ENCODE measurements at regions not wholly inside any gene's neighbourhood (a gene's known extent, or its start where the extent isn't known, plus 50 kb on each side); places are given as distances from the start of the nearest gene placed in this dataset.

DNA sequence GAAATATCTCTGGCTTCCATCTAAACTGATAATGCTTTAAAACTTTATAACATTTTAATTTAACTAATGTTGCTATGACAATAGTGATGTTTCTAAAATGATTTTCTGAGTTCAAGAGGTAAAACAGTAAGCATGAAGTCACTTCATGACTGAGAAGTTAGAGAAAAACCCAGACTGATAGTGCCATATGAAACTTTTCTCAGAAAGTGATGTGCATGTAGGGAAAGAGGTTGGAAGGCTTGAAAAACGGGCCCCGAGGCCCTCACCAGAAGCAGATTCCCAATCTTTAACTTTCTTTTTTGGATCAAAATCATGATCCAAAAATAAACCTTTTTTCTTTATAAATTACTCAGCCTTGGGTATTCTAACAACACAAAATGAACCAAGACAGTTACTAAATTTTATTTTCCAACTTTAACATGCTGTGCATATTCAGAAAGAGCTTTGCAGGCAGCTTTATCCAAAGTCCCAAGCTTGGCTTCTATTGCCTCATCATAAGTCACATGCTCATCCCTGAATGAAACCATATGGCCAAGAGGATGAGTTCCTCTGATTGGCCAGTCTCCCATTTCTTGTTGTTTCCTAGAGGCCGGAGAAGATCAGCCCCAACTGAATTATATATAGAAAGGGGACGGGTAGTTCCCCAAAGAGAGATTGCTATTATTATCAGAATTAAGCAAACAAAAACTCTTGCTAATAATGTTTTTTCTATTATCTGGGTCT lies 357.6 kb upstream of the SALL1 start:
- TF ChIP-seq, protein P1, sequence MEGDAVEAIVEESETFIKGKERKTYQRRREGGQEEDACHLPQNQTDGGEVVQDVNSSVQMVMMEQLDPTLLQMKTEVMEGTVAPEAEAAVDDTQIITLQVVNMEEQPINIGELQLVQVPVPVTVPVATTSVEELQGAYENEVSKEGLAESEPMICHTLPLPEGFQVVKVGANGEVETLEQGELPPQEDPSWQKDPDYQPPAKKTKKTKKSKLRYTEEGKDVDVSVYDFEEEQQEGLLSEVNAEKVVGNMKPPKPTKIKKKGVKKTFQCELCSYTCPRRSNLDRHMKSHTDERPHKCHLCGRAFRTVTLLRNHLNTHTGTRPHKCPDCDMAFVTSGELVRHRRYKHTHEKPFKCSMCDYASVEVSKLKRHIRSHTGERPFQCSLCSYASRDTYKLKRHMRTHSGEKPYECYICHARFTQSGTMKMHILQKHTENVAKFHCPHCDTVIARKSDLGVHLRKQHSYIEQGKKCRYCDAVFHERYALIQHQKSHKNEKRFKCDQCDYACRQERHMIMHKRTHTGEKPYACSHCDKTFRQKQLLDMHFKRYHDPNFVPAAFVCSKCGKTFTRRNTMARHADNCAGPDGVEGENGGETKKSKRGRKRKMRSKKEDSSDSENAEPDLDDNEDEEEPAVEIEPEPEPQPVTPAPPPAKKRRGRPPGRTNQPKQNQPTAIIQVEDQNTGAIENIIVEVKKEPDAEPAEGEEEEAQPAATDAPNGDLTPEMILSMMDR (IDR thresholded peaks at IDR 0.05; ENCODE audit: unreplicated experiment): no peak
- H3K4me3 Mint-ChIP-seq (ENCODE audit: unreplicated experiment): no peak overlapping the region
- intact Hi-C loops (cut with micrococcal nuclease): no loop called here
- no peak overlapping the region for H3K27ac Mint-ChIP-seq (ENCODE audit: low read depth, unreplicated experiment)
- no peak for DNase-seq (ENCODE audit: unreplicated experiment)
- CTCF ChIA-PET: interaction anchor here (0.7 kb wide), 1 partner anchor 19 kb away, joined by 4 read pairs; no protein-coding TSS in a partner anchor
- no peaks in the 10 kb centered on the region for H3K27me3 Mint-ChIP-seq (ENCODE audit: insufficient read depth, unreplicated experiment)
- H3K9me3 Mint-ChIP-seq (ENCODE audit: unreplicated experiment): peaks cover 3% of the 10 kb centered on the region
- no peaks in the 10 kb centered on the region for H3K36me3 Mint-ChIP-seq (ENCODE audit: insufficient read depth, unreplicated experiment)
- BruUV-seq (replicated peaks): no TSS peak
- H3K4me1 Mint-ChIP-seq (ENCODE audit: insufficient read depth, unreplicated experiment): no peaks in the 10 kb centered on the region
- POLR2A ChIA-PET: no interaction called here

DNA sequence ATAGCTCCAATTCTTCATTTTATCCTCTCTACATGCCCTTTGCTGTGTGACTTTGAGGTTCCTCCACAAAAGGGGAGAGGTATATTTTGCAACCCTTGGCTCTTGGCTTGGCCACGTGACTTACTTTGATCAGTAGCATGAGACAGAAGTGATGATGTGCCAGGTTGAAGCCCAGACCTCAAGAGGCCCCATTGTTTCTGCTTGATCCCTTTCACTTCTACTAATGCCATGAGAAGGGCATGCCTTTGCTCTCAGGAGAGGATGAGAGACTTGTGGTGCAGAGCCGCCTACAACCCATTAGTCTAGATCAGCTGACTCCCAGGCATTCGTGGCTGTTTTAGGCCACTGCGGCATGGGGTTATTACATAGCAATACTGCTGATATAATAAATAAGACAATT lies 356.2 kb upstream of the SALL1 start:
- no peaks in the 10 kb centered on the region for H3K4me1 Mint-ChIP-seq (ENCODE audit: insufficient read depth, unreplicated experiment)
- intact Hi-C loops (cut with micrococcal nuclease): no loop called here
- TF ChIP-seq, protein P1 (IDR thresholded peaks at IDR 0.05; ENCODE audit: unreplicated experiment): no peak
- H3K9me3 Mint-ChIP-seq (ENCODE audit: unreplicated experiment): no peaks in the 10 kb centered on the region
- ChIA-PET CTCF (interaction anchor here (0.5 to 0.8 kb wide), 4 partner anchors 58 to 1084 kb away, joined by 3 to 4 read pairs (median 3); no protein-coding TSS in a partner anchor), POLR2A (no interaction called here)
- H3K4me3 Mint-ChIP-seq (ENCODE audit: unreplicated experiment): no peak overlapping the region
- H3K36me3 Mint-ChIP-seq (ENCODE audit: insufficient read depth, unreplicated experiment): no peaks in the 10 kb centered on the region
- H3K27me3 Mint-ChIP-seq (ENCODE audit: insufficient read depth, unreplicated experiment): no peaks in the 10 kb centered on the region
- H3K27ac Mint-ChIP-seq (ENCODE audit: low read depth, unreplicated experiment): no peak overlapping the region
- DNase-seq (ENCODE audit: unreplicated experiment): no peak
- no TSS peak for BruUV-seq (replicated peaks)

GRCh38 chr16:51500306-51500705 lies 349.2 kb upstream of the SALL1 start:
- H3K27me3 Mint-ChIP-seq (ENCODE audit: insufficient read depth, unreplicated experiment): no peaks in the 10 kb centered on the region
- no peak overlapping the region for H3K4me3 Mint-ChIP-seq (ENCODE audit: unreplicated experiment)
- DNase-seq (ENCODE audit: unreplicated experiment): peak; percentile 30
- no peaks in the 10 kb centered on the region for H3K9me3 Mint-ChIP-seq (ENCODE audit: unreplicated experiment)
- BruUV-seq (replicated peaks): no TSS peak
- no peaks in the 10 kb centered on the region for H3K4me1 Mint-ChIP-seq (ENCODE audit: insufficient read depth, unreplicated experiment)
- H3K27ac Mint-ChIP-seq (ENCODE audit: low read depth, unreplicated experiment): no peak overlapping the region
- TF ChIP-seq, protein P1 (IDR thresholded peaks at IDR 0.05; ENCODE audit: unreplicated experiment): no peak
- POLR2A ChIA-PET: no interaction called here
- CTCF ChIA-PET: interaction anchor here (0.8 kb wide), 1 partner anchor 23 kb away, joined by 3 read pairs; no protein-coding TSS in a partner anchor
- no peaks in the 10 kb centered on the region for H3K36me3 Mint-ChIP-seq (ENCODE audit: insufficient read depth, unreplicated experiment)
- intact Hi-C loops (cut with micrococcal nuclease): no loop called here

GRCh38 chr16:51497541-51498211 lies 346.6 kb upstream of the SALL1 start:
- DNase-seq (ENCODE audit: unreplicated experiment): no peak
- intact Hi-C loops (cut with micrococcal nuclease): no loop called here
- Mint-ChIP-seq H3K4me3 (ENCODE audit: unreplicated experiment) (no peak overlapping the region), H3K4me1 (ENCODE audit: insufficient read depth, unreplicated experiment) (no peaks in the 10 kb centered on the region), H3K36me3 (ENCODE audit: insufficient read depth, unreplicated experiment) (no peaks in the 10 kb centered on the region), H3K27ac (ENCODE audit: low read depth, unreplicated experiment) (no peak overlapping the region), H3K9me3 (ENCODE audit: unreplicated experiment) (no peaks in the 10 kb centered on the region), H3K27me3 (ENCODE audit: insufficient read depth, unreplicated experiment) (no peaks in the 10 kb centered on the region)
- TF ChIP-seq, protein P1 (IDR thresholded peaks at IDR 0.05; ENCODE audit: unreplicated experiment): no peak
- ChIA-PET POLR2A (interaction anchor here (0.6 kb wide), 1 partner anchor 12 kb away, joined by 3 read pairs; no protein-coding TSS in a partner anchor), CTCF (interaction anchor here (0.9 kb wide), 1 partner anchor 13 kb away, joined by 3 read pairs; no protein-coding TSS in a partner anchor)
- BruUV-seq (replicated peaks): no TSS peak
